Germinal center (tissue), 1 donor: ENCODE measurements at regions not wholly inside any gene's neighbourhood (a gene's known extent, or its start where the extent isn't known, plus 50 kb on each side); places are given as distances from the start of the nearest gene placed in this dataset.

Source experiments
- DNase-seq: peaks from one replicate; pipeline ENCODE4 v3.0.0; 2012; ENCODE audit warnings: mixed read lengths, low spot score

DNA sequence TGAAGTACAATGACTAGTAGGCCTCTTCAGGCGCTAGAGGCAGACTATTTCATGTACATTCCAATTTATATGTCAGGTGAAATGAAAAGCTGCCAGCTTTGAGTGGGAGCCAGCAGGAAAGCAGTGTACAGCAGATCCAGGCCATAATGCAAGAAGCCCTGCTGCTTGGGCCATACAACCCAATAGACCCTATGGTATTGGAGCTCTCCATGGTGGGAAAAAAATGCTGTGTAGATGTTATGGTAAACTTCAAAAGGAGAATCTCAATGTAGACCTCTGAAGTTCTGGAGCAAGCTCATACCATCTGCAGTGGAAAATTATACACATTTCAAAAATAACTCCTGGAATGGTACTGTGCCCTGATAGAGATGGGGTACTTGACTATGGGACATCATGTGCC lies 71.5 kb upstream of the CD82 start:
- no peak for DNase-seq

DNA sequence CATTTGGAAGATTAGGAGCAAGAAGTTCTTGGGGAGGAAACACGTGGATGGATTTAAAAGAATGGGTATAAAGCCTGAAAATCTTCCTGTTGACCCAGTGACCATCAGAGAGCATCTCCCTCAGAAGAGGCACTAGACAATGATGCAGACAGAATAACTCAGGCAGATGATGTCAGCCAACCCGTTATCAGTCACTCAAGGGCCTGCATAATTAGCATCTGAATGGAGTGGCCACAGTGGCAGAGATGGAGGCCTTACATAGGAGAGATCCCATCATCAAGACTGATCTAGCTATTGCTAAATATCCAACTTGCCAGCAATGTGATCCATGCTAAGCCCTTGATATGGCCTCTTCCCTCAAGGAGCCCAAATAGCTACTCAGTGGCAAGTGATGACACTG lies 70.7 kb upstream of the CD82 start:
- no peak for DNase-seq

DNA sequence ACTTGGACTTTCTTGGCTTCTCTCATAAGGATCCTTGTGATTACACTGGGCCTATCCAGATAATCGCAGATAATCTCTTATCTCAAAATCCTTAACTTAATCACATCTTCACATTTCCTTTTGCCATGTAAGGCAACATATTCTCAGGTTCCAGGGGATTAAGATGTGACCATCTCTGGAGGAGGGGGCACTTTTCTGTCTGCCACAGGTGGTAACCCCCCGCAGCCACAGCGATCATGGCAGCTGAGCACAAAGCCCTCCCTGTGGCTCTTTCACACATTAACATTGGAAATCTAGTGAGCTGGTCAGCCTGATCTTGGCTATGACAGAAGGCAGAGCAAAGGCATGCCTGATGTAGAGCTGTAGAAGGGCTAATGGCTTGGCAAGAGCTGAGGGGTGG lies 69.1 kb upstream of the CD82 start:
- no peak for DNase-seq

DNA sequence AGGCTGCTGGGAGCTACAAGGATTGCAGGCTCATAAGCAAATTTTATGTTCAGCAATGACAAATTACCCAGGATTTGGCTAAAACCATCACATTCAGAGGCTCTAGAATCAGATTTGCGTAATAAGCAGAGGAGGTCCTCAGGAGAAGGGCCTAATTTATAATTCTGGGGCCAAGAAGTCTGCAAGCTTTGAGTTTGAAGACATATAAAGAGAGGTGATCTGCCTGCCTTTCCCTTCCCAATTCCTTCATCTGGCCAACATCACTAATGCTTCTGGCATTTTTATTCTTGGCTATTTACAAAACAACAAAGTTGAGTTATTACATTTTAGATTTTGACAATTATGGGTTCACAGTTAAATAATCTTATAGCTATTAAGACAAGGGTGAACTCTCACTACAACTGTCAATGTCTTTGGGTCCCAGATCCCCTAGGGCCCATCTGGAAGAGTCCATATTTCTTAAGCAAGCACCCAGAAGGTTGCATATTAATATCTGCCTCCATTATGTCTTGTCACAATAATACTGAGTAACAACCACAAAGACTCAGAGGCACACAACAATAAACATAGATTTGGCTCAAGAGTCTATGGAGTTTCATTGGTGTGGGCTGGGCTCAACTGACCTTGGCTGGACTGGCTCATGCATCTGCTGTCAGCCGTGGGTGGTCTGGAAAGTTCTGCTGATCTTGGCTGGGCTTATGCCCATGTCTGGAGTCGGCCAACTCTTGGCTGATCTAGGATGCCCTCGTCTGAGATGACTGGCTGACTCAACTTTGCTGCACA lies 67.2 kb upstream of the CD82 start:
- no peak for DNase-seq

DNA sequence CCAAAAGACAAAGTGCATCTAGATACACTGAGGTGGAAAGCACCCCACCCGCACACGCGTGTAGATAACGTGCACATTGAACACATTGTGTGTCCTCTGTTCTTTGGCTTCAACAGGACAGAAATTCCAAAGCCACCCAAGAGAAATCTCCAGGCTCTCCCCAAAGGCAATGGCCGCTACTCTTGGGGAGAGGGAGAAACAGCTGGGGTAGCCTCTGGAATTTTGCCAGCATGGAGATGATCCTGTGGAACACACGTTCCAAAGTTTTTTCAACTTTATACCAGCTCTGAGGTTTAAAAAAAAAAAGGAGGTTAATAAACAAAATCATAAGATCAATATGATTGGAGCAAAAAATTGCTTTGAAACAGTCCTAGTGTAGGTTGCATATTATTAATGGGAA lies 63.0 kb upstream of the CD82 start:
- DNase-seq = no peak

DNA sequence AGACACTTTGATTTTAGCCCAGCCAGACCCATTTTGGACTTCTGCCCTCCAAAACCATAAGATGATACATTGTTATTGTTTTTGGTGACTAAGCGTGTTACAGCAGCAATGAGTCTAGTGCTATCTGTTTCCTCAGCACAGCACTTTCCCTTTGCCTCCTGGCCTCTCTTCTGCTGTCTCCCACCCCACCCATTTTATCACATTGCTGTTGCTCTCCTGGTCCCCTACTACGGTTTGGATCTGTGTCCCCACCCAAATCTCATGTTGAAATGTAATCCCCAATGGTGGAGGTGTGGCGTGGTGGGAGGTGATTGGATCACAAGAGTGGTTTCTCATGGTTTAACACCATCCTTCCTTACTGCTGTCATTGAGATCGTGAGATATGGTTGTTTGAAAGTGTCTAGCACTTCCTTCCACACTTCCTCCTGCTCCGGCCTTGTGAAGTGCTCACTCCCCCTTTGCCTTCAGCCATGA lies 59.8 kb upstream of the CD82 start:
- DNase-seq = no peak

DNA sequence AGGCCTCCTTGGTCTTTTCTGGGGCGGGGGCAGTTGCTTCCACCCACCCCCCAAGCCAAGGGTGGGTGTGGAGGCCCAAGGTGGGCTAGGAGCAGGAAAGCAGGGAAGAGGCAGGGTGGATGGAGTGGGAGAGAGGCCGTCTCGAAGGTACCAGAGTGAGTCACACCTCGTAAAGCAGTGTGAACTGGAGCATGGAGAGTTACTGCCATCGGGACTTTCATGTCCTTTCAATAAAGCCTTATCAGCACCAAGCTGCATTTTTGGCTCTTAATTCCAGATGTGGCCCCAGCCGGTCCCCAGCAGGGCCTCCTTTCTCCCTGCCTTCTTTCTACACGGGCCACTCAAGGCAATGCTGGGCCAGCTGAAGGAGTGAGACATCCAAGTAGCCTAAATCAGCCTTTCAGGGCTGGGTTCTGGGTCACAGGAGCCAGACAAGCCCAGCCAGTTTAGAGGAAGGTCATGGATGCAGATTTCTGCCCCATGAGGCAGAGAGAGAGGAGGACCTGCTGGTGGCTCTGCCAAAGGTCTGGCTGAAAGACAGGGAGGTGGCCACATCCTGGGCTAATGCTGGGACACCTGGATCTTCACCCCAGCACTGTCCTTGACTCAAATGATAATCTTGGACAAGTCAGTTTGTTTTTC lies 59.0 kb upstream of the CD82 start:
- no peak for DNase-seq

DNA sequence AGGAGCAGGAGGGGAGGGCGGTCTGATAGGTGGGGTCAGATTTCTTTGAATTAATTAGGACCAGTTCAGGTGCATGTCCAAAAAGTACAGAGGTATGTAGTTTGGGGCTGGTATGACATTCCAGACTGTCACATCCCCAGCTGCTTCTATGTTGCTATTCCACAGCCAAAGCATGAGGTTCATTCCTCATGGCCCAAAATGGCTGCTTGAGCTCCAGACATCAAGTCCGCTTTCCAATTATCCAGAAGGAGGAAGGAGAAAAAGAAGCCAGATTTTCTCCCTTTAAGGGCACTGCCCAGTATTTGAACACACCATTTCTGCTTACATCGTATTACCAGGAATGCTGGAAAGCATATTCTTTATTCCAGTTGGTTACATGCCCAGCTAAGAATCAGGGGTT lies 58.0 kb upstream of the CD82 start:
- DNase-seq = no peak

DNA sequence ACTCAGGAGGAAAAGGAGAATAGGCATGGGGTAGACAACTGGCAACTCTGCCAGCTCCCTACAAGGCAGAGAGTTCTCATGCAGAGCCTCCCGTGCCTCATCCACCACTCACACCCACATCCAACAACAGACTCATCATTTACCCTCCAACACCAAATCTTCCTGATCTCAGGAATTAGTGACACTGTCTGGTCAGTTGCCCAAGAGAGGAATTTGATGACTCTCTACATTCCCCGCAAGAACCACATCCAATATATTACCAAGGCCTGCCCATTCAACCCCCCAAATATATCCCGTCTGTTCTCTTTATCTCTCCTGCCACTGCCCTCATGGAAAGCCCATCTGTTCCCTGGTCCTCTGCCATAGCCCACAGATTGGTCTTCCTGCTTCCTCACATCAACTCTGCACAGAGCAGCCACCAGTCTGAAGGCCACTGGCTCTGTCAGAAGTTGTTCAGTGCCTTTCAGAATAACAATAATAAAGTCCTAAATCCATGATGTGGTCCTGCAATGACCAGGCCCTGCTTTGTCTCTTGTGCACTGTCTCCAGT lies 57.5 kb upstream of the CD82 start:
- DNase-seq = no peak

DNA sequence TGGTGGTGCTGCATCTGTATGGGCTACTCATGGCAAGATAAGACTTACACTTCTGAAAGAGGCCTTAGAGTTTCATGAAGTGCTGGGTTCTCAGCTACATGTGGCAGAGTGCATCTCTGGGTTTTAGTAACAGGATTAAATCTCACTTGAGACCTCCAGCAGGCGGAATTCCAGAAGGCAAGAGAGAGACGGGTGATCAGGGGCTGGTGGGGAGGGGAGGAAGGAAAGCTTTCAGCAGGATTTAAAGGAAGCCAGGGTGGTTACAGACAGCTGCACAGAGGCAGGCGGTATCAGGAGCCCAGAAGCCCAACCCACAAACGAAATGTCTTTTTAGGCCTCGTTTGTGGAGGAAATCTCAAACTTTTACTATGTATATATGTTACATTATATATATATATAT lies 56.2 kb upstream of the CD82 start:
- DNase-seq = no peak

DNA sequence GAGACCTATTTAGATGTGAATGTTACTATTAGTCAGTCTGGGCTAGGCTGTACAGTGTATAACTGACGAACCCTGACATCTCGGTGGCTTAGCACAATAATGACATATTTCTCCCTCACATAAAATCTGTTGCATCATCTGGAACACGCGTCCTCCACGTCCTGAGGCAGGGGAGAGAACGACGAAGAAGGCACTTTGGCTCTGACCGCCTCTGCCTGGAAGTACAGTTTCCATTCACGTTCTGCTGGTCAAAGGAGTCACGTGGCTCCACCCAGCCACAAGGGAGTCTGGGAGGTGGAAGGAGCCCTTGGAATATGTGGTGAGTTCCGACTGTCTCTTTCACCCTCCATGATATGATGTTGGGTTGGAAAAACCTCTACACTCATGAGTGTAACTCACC lies 55.1 kb upstream of the CD82 start:
- DNase-seq = no peak

DNA sequence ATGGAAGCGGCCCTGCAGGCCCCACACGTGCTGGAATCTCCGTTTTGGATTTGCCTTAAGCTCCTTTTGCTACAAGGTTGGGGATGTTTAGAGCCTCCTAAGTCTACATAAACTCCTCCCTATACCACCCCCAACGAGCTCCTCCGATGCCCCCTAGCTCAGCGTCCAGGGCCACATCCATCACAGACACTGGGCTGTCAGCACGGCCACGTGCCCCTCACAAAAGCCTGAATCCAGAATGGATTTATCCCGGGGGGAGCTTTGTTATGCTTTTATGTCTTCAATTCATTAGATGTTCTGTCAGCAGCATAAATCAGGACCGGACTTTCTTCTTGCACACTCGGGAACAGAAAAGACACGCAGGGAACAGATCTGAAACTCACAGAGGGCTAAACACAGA lies 52.6 kb upstream of the CD82 start:
- no peak for DNase-seq

DNA sequence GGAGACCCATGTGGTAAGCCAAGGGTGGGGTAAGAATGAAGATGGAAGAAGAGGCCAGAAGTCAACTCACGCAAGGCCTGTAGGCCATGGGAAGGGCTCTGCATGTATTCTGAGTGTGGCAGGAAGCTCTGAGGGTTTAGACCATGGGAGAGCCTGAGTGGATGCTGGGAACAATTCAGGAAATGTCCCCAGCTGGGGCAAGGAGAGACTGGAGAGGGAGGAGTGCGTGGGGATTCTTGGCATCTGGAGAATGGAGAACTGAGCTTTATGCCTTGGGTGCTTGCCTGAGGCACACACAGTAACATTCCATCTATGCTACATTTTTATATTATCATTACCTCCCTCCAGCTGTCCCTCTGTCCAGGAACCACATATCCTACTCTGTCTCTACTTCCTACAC lies 50.4 kb upstream of the CD82 start:
- no peak for DNase-seq
